ENCODE measurements at regions not wholly inside any gene's neighbourhood (a gene's known extent, or its start where the extent isn't known, plus 50 kb on each side); places are given as distances from the start of the nearest gene placed in this dataset.

GRCh38 chr14:85198001-85198400 lies 331.9 kb upstream of the FLRT2 start:
- H3K36me3 ChIP-seq (ENCODE audit: insufficient read depth, low read length) = no peaks in the 10 kb centered on the region
- H3K4me1 ChIP-seq (ENCODE audit: insufficient read depth, low read length) = no peaks in the 10 kb centered on the region
- no peak for ATAC-seq (ENCODE audit: insufficient read depth, low read depth)
- H3K9ac ChIP-seq (ENCODE audit: low read depth, low read length) = no peak overlapping the region
- H3K27ac ChIP-seq (ENCODE audit: low read length) = no peak overlapping the region
- no peaks in the 10 kb centered on the region for H3K27me3 ChIP-seq (ENCODE audit: insufficient read depth, low read length, poor library complexity)
- no peak for DNase-seq
- H3K4me3 ChIP-seq (ENCODE audit: low read depth in 1 of 2, low read length in 2 of 2) = no peak overlapping the region
- no peaks in the 10 kb centered on the region for H4K20me1 ChIP-seq (ENCODE audit: insufficient read depth, low read length)
- no peak overlapping the region for H2AFZ ChIP-seq (ENCODE audit: low read depth, low read length)
- TF ChIP-seq EZH2 (IDR thresholded peaks at IDR 0.05; ENCODE audit: borderline replicate concordance, low read depth, low read length, severe bottlenecking) = no peak
- TF ChIP-seq CTCF (IDR thresholded peaks at IDR 0.05; ENCODE audit: borderline replicate concordance, extremely low read depth, low read length, poor library complexity, severe bottlenecking) = no peak
- no peaks in the 10 kb centered on the region for H3K79me2 ChIP-seq (ENCODE audit: insufficient read depth, low read length)
- H3K9me3 ChIP-seq (ENCODE audit: insufficient read depth, low read length, severe bottlenecking) = no peaks in the 10 kb centered on the region
- H3K4me2 ChIP-seq (ENCODE audit: insufficient read depth, low read length) = no peak overlapping the region

GRCh38 chr14:85205875-85206274 lies 324.1 kb upstream of the FLRT2 start:
- no peaks in the 10 kb centered on the region for H3K27me3 ChIP-seq (ENCODE audit: insufficient read depth, low read length, poor library complexity)
- H3K9ac ChIP-seq (ENCODE audit: low read depth, low read length) = no peak overlapping the region
- DNase-seq (no peak), ATAC-seq (ENCODE audit: insufficient read depth, low read depth) (no peak)
- no peaks in the 10 kb centered on the region for H3K9me3 ChIP-seq (ENCODE audit: insufficient read depth, low read length, severe bottlenecking)
- TF ChIP-seq CTCF (IDR thresholded peaks at IDR 0.05; ENCODE audit: borderline replicate concordance, extremely low read depth, low read length, poor library complexity, severe bottlenecking) = no peak
- no peak for TF ChIP-seq EZH2 (IDR thresholded peaks at IDR 0.05; ENCODE audit: borderline replicate concordance, low read depth, low read length, severe bottlenecking)
- no peaks in the 10 kb centered on the region for H3K36me3 ChIP-seq (ENCODE audit: insufficient read depth, low read length)
- H3K27ac ChIP-seq (ENCODE audit: low read length) = no peak overlapping the region
- H3K4me1 ChIP-seq (ENCODE audit: insufficient read depth, low read length) = no peaks in the 10 kb centered on the region
- no peaks in the 10 kb centered on the region for H3K79me2 ChIP-seq (ENCODE audit: insufficient read depth, low read length)
- no peak overlapping the region for H3K4me2 ChIP-seq (ENCODE audit: insufficient read depth, low read length)
- H3K4me3 ChIP-seq (ENCODE audit: low read depth in 1 of 2, low read length in 2 of 2) = no peak overlapping the region
- no peaks in the 10 kb centered on the region for H4K20me1 ChIP-seq (ENCODE audit: insufficient read depth, low read length)
- H2AFZ ChIP-seq (ENCODE audit: low read depth, low read length) = no peak overlapping the region

GRCh38 chr14:85214471-85214870 lies 315.5 kb upstream of the FLRT2 start:
- Histone ChIP-seq H3K79me2 (ENCODE audit: insufficient read depth, low read length) (no peaks in the 10 kb centered on the region), H3K4me3 (ENCODE audit: low read depth in 1 of 2, low read length in 2 of 2) (no peak overlapping the region), H4K20me1 (ENCODE audit: insufficient read depth, low read length) (no peaks in the 10 kb centered on the region), H3K9me3 (ENCODE audit: insufficient read depth, low read length, severe bottlenecking) (no peaks in the 10 kb centered on the region), H3K4me1 (ENCODE audit: insufficient read depth, low read length) (no peaks in the 10 kb centered on the region), H2AFZ (ENCODE audit: low read depth, low read length) (no peak overlapping the region), H3K27ac (ENCODE audit: low read length) (no peak overlapping the region), H3K36me3 (ENCODE audit: insufficient read depth, low read length) (no peaks in the 10 kb centered on the region), H3K27me3 (ENCODE audit: insufficient read depth, low read length, poor library complexity) (no peaks in the 10 kb centered on the region), H3K9ac (ENCODE audit: low read depth, low read length) (no peak overlapping the region), H3K4me2 (ENCODE audit: insufficient read depth, low read length) (no peak overlapping the region)
- DNase-seq (no peak), ATAC-seq (ENCODE audit: insufficient read depth, low read depth) (0 out of 3 replicates have a peak, but pooled peaks have one; percentile 42)
- TF ChIP-seq EZH2 (IDR thresholded peaks at IDR 0.05; ENCODE audit: borderline replicate concordance, low read depth, low read length, severe bottlenecking) (no peak), CTCF (IDR thresholded peaks at IDR 0.05; ENCODE audit: borderline replicate concordance, extremely low read depth, low read length, poor library complexity, severe bottlenecking) (no peak)

GRCh38 chr14:85217412-85217811 lies 312.5 kb upstream of the FLRT2 start:
- DNase-seq = no peak

More at GRCh38 chr14:85217412-85217811, 312.5 kb upstream of the FLRT2 start:
- Histone ChIP-seq H3K9ac (ENCODE audit: low read depth, low read length) (no peak overlapping the region), H3K27me3 (ENCODE audit: insufficient read depth, low read length, poor library complexity) (no peaks in the 10 kb centered on the region), H2AFZ (ENCODE audit: low read depth, low read length) (no peak overlapping the region), H3K36me3 (ENCODE audit: insufficient read depth, low read length) (no peaks in the 10 kb centered on the region), H3K9me3 (ENCODE audit: insufficient read depth, low read length, severe bottlenecking) (no peaks in the 10 kb centered on the region), H3K4me2 (ENCODE audit: insufficient read depth, low read length) (no peak overlapping the region), H4K20me1 (ENCODE audit: insufficient read depth, low read length) (no peaks in the 10 kb centered on the region), H3K79me2 (ENCODE audit: insufficient read depth, low read length) (no peaks in the 10 kb centered on the region), H3K4me3 (ENCODE audit: low read depth in 1 of 2, low read length in 2 of 2) (no peak overlapping the region), H3K27ac (ENCODE audit: low read length) (no peak overlapping the region), H3K4me1 (ENCODE audit: insufficient read depth, low read length) (no peaks in the 10 kb centered on the region)
- TF ChIP-seq CTCF (IDR thresholded peaks at IDR 0.05; ENCODE audit: borderline replicate concordance, extremely low read depth, low read length, poor library complexity, severe bottlenecking) (no peak), EZH2 (IDR thresholded peaks at IDR 0.05; ENCODE audit: borderline replicate concordance, low read depth, low read length, severe bottlenecking) (no peak)
- no peak for ATAC-seq (ENCODE audit: insufficient read depth, low read depth)

All from DND-41 (cell line).